ENCODE measurements at regions not wholly inside any gene's neighbourhood (a gene's known extent, or its start where the extent isn't known, plus 50 kb on each side); places are given as distances from the start of the nearest gene placed in this dataset.

- DNase-seq = no peak
- TF ChIP-seq POLR2A (IDR thresholded peaks at IDR 0.05; ENCODE audit: low read length) (no peak), GATA1 (IDR thresholded peaks at IDR 0.05; ENCODE audit: low read depth, low read length) (no peak)
Observed at GRCh38 chr5:125269926-125270325, 523.5 kb upstream of the ZNF608 start.

GRCh38 chr5:125272357-125272756 is 525.9 kb upstream of the ZNF608 start:
- DNase-seq = no peak

DNA sequence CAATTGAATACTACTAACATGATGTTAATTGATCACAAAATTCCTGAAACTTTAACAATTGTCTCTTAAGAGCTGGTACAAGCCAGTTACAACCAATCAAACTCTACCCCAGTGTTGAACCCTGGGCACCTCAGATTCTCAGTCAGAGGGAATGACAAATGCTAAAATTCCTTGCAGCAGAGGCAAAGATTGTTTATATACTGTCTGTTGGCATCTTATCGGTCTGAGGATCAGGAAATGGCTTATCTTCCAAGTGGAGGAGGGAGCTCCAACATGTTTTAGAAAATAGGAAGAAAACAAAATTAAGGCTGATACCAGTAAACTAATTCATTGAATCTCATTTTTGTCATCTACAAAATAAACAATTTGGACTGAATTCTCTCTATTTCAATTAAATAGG is 527.8 kb upstream of the ZNF608 start:
- TF ChIP-seq GATA1 (IDR thresholded peaks at IDR 0.05; ENCODE audit: low read depth, low read length) (no peak), POLR2A (IDR thresholded peaks at IDR 0.05; ENCODE audit: low read length) (no peak)
- no peak for DNase-seq

More at GRCh38 chr5:125272357-125272756, 525.9 kb upstream of the ZNF608 start:
- no peak for TF ChIP-seq POLR2A (IDR thresholded peaks at IDR 0.05; ENCODE audit: low read length)
- no peak for TF ChIP-seq GATA1 (IDR thresholded peaks at IDR 0.05; ENCODE audit: low read depth, low read length)

- DNase-seq = no peak
- TF ChIP-seq GATA1 (IDR thresholded peaks at IDR 0.05; ENCODE audit: low read depth, low read length) = no peak
- no peak for TF ChIP-seq POLR2A (IDR thresholded peaks at IDR 0.05; ENCODE audit: low read length)
Observed at GRCh38 chr5:125274938-125275724, 528.7 kb upstream of the ZNF608 start.

DNA sequence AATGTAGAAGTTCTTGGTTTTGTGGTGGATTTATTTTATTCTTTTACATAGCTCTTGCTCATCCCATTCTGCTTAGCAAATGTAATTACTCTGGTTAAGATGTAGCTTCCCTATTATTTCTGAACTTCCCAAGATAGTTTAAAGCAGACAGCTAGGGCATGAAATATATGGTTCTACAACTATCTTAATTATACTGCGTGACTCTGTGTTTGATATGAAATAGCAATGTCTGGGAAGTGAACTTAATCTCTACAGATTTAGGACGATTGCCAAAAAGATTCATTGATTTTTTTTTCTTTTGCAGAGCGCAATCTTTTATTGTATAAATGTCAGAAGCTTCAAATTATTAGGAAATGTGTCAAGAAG is 529.3 kb upstream of the ZNF608 start:
- TF ChIP-seq POLR2A (IDR thresholded peaks at IDR 0.05; ENCODE audit: low read length) (no peak), GATA1 (IDR thresholded peaks at IDR 0.05; ENCODE audit: low read depth, low read length) (no peak)
- DNase-seq = no peak

DNA sequence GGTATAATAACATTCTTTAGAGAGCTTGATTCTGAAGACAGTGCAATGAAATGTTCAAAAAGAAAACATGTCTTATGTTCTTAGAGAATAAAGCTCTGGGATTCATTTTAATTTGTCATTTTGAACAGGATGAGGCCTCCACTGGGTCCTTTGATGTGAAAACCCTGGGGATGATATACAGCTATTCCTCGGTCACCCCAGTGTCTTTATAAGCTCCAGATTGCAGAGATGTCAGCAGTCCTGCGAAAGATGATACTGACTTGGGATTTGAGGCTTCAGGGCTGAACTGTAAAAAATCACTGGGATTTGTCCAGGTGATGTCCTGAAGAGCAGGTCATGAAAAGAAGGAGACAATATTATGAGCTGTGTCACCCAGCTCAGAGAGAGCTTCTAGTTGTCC is 529.7 kb upstream of the ZNF608 start:
- DNase-seq = no peak
- TF ChIP-seq POLR2A (IDR thresholded peaks at IDR 0.05; ENCODE audit: low read length) (no peak), GATA1 (IDR thresholded peaks at IDR 0.05; ENCODE audit: low read depth, low read length) (no peak)

- DNase-seq = no peak
- no peak for TF ChIP-seq GATA1 (IDR thresholded peaks at IDR 0.05; ENCODE audit: low read depth, low read length)
- no peak for TF ChIP-seq POLR2A (IDR thresholded peaks at IDR 0.05; ENCODE audit: low read length)
Observed at GRCh38 chr5:125277494-125278154, 531.2 kb upstream of the ZNF608 start.

- no peak for TF ChIP-seq POLR2A (IDR thresholded peaks at IDR 0.05; ENCODE audit: low read length)
- no peak for DNase-seq
Observed at GRCh38 chr5:125278711-125279110, 532.3 kb upstream of the ZNF608 start.

- no peak for DNase-seq
- TF ChIP-seq POLR2A (IDR thresholded peaks at IDR 0.05; ENCODE audit: low read length) = no peak
- TF ChIP-seq GATA1 (IDR thresholded peaks at IDR 0.05; ENCODE audit: low read depth, low read length) = no peak
Observed at GRCh38 chr5:125281667-125282066, 535.2 kb upstream of the ZNF608 start.

DNA sequence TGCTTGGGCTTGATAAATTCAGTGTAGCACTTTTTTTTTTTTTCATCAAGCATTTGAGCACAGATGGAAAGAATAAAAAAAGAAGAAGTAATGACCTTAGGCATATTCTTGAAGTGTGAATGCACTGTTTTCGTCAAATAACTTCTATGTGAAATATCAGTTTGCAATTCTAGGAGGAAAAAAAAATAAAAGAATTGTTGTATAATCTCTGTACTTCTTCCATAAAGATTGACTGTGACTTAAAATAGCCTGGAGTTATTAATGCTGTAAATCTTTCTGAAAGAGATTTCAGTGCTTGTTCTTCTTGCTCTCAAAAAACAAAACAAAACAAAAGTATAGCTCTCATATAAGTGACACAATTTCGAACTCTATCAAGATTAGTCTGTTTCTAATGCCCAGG is 536.9 kb upstream of the ZNF608 start:
- TF ChIP-seq POLR2A (IDR thresholded peaks at IDR 0.05; ENCODE audit: low read length) (no peak), GATA1 (IDR thresholded peaks at IDR 0.05; ENCODE audit: low read depth, low read length) (no peak)
- DNase-seq = no peak

DNA sequence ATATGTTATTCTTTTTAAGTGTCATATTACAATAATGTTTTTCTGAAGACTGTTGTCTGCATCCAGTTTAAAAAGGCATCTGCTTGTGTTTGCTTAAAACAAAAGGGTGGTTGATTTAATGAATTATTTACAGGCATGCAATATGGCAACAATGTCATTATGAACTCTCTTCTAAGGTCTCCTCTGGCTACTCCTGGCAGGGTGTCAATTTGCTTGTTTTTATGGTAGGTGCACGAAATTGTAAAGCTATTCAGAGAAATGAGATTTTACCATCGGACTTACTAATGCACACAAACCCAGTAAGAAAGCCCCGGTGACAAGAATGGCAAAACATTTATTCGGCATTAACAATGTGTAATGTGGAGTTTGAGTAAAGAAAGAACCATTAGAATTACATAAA is 539.8 kb upstream of the ZNF608 start:
- DNase-seq = no peak
- no peak for TF ChIP-seq GATA1 (IDR thresholded peaks at IDR 0.05; ENCODE audit: low read depth, low read length)
- no peak for TF ChIP-seq POLR2A (IDR thresholded peaks at IDR 0.05; ENCODE audit: low read length)

GRCh38 chr5:125289606-125290005 is 543.2 kb upstream of the ZNF608 start:
- DNase-seq = no peak
- TF ChIP-seq GATA1 (IDR thresholded peaks at IDR 0.05; ENCODE audit: low read depth, low read length) (no peak), POLR2A (IDR thresholded peaks at IDR 0.05; ENCODE audit: low read length) (no peak)

DNA sequence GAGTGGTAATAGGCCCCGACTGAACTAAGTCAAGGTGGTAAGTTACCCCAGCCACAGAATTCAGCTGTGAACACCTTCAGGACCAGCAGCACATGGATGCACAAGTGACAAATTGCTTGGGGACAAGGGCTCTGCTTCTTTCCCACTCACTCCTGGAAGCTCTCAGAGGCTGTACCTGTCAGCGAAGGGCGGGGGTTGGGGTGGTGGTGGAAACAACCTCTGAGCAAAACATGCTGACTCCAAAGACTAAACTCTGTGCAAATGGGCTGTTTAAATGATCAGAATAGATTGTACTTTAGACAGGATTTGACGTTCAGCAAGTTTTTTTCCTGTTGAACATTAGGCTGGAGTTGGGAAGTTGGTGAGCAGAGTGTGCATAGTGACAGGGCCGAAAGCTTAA is 544.5 kb upstream of the ZNF608 start:
- no peak for DNase-seq
- TF ChIP-seq POLR2A (IDR thresholded peaks at IDR 0.05; ENCODE audit: low read length) (no peak), GATA1 (IDR thresholded peaks at IDR 0.05; ENCODE audit: low read depth, low read length) (no peak)

- DNase-seq = no peak
- no peak for TF ChIP-seq GATA1 (IDR thresholded peaks at IDR 0.05; ENCODE audit: low read depth, low read length)
- no peak for TF ChIP-seq POLR2A (IDR thresholded peaks at IDR 0.05; ENCODE audit: low read length)
Observed at GRCh38 chr5:125291447-125291846, 545.0 kb upstream of the ZNF608 start.

DNA sequence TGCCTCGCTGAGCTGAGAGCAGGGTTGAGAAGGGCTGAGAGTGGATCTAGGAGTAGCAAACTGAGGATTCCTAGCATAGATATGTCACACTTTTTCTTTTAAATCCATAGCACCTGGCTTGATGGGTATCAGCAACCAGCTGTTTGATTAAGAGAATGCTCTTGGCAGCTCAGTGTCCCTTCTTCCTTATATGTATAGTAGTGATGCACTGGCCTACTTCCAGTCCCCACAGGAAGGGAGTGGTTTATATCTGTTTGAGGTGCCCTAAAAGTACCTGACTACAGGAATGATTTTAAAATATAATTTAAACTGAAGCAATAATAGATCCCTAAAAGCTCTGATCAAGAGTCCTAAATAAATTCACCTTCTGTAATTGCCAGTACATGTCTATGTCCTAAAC is 546.8 kb upstream of the ZNF608 start:
- no peak for DNase-seq
- no peak for TF ChIP-seq GATA1 (IDR thresholded peaks at IDR 0.05; ENCODE audit: low read depth, low read length)
- TF ChIP-seq POLR2A (IDR thresholded peaks at IDR 0.05; ENCODE audit: low read length) = no peak

All from erythroblast (primary cell).